Activated CD8-positive, alpha-beta memory T cell treated with anti-CD3 and anti-CD28 coated beads for 36 hours (primary cell): ENCODE measurements at regions not wholly inside any gene's neighbourhood (a gene's known extent, or its start where the extent isn't known, plus 50 kb on each side); places are given as distances from the start of the nearest gene placed in this dataset.
"Not testable (repeated sequence)": the region's sequence is repeated elsewhere in the genome, so short reads cannot be mapped to it uniquely, and the experiment has no call there.

Experiments used
- CTCF ChIA-PET: fragments of 350-600 bp; sonication (Branson Sonifier 250); formaldehyde crosslinking; loops from one replicate; lab custom pipeline; 2021; ENCODE audit warnings: antibody characterized with exemption; lab: Charles Lee
- POLR2A ChIA-PET: fragments of 350-600 bp; sonication (Branson Sonifier 250); formaldehyde crosslinking; loops from one replicate; lab custom pipeline; 2021; ENCODE audit warnings: antibody characterized with exemption; lab: Charles Lee

GRCh38 chrX:65971151-65971550, 68.7 kb downstream of the VSIG4 start:
- CTCF ChIA-PET, result no interaction called here
- POLR2A ChIA-PET, result no interaction called here

- CTCF ChIA-PET, POLR2A ChIA-PET: not testable (repeated sequence)
These were observed 72.7 kb downstream of the VSIG4 start for GRCh38 chrX:65967159-65967558.

DNA sequence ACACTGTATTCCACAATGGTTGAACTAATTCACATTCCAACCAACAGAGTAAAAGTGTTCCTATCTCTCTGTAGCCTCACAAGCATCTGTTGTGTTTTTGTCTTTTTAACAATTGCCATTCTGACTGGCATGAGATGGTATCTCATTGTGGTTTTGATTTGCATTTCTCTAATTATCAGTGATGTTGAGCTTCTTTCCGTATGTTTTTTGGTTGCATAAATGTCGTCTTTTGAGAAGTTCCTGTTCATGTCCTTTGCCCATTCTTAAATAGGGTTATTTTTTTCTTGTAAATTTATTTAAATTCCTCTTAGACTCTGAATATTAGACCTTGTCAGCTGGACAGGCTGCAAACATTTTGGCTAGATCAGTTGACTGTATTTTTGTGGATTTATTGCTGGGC, 78.2 kb downstream of the VSIG4 start:
- ChIA-PET CTCF (no interaction called here), POLR2A (no interaction called here)

- ChIA-PET CTCF (no interaction called here), POLR2A (no interaction called here)
These were observed 91.8 kb downstream of the VSIG4 start for GRCh38 chrX:65948103-65948502.

DNA sequence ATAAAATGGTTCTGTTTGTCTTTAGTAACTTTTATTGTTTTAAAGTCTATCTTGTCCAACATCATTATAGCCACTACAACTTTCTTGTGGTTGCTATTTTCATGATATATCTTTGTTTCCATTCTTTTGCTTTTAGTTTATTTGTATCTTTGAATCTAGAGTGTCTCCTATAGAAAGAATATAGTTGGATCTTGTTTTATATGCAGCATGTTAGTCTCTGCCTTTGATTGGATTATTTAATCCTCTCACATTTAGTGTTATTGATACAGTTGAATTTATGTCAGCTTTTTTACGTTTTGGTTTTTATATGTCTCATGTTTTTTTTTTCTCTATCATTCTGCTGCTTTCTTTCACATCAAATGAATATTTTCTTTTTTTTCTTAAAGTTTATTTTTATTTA, 98.1 kb downstream of the VSIG4 start:
- ChIA-PET POLR2A (no interaction called here), CTCF (no interaction called here)

DNA sequence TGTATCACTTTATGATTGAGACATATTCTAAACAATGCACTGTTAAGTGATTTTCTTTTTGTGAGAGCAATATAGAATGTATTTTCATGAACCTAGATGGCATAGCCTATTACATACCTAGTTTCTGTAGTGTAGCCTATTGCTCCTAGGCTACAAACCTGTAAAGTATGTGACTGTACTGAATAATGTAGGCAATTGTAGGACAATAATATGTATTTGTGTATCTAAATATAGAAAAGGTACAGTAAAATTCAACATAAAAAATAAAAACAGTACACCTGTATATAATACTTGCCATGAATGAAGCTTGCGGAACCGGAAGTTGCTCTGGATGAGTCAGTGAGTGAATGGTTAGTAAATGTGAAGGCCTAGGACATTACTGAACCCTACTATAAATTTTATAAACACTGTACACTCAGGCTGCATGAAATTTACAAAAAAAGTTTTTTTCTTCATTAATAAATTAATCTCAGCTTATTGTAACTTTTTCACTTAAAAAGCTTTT, 106.7 kb downstream of the VSIG4 start:
- POLR2A ChIA-PET, result no interaction called here
- CTCF ChIA-PET, result no interaction called here

- ChIA-PET CTCF (no interaction called here), POLR2A (no interaction called here)
These were observed 107.5 kb downstream of the VSIG4 start for GRCh38 chrX:65932173-65933084.

- CTCF ChIA-PET, result no interaction called here
These were observed 111.4 kb downstream of the VSIG4 start for GRCh38 chrX:65928522-65928921.

DNA sequence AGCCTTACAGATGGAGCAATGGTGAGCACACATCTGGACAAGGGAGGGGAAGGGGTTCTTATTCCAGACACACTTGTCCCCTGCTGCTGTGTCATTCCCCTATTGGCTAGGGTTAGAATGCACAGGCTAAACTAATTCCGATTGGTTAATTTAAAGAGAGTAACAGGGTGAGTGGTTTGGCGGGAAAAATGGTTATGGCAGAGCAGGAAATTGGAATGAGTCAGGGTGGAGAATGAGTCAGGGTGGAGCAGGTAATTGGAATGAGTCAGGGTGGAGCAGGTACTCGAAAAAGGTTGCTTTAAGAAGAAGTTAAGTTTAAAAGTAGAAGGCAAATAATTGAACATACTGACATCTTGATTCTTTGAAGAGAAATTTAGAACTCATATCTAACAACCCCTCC, 112.5 kb downstream of the VSIG4 start:
- CTCF ChIA-PET, POLR2A ChIA-PET: not testable (repeated sequence)

More at GRCh38 chrX:65928522-65928921, 111.4 kb downstream of the VSIG4 start:
- POLR2A ChIA-PET, result no interaction called here

GRCh38 chrX:65926095-65927019, 113.5 kb downstream of the VSIG4 start:
- ChIA-PET CTCF (no interaction called here), POLR2A (no interaction called here)

GRCh38 chrX:65925592-65925991, 114.3 kb downstream of the VSIG4 start:
- POLR2A ChIA-PET, result no interaction called here
- CTCF ChIA-PET, result no interaction called here

- ChIA-PET CTCF (no interaction called here), POLR2A (no interaction called here)
These were observed 114.9 kb downstream of the VSIG4 start for GRCh38 chrX:65925005-65925404.

GRCh38 chrX:65921363-65921762, 118.5 kb downstream of the VSIG4 start:
- CTCF ChIA-PET, result no interaction called here
- POLR2A ChIA-PET, result no interaction called here

GRCh38 chrX:65920620-65921019, 119.3 kb downstream of the VSIG4 start:
- CTCF ChIA-PET, result no interaction called here
- POLR2A ChIA-PET, result no interaction called here

GRCh38 chrX:65910899-65911298, 129.0 kb downstream of the VSIG4 start:
- POLR2A ChIA-PET, result no interaction called here
- CTCF ChIA-PET, result no interaction called here

GRCh38 chrX:65903750-65904149, 136.1 kb downstream of the VSIG4 start:
- ChIA-PET POLR2A (no interaction called here), CTCF (no interaction called here)

DNA sequence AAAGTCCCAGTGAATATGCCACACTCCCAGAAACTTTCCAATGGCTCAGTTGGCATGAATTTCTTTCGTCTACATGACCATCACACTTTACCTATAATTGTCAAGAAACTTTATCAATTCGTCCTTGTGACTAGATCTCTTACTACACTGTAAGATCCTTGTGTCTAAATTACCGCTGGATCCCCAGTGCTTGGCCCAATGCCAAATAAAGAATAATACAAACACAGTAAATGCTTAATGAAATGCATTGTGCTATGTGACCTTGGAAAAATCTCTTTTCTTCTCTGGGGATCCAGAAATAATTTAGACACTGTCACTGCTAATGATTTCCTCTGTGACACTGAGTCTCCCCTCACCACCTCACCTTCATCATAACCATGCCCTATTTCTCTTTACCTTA, 137.9 kb downstream of the VSIG4 start:
- ChIA-PET CTCF (no interaction called here), POLR2A (no interaction called here)

GRCh38 chrX:65900850-65901844, 138.7 kb downstream of the VSIG4 start:
- CTCF ChIA-PET, result no interaction called here
- POLR2A ChIA-PET, result no interaction called here

DNA sequence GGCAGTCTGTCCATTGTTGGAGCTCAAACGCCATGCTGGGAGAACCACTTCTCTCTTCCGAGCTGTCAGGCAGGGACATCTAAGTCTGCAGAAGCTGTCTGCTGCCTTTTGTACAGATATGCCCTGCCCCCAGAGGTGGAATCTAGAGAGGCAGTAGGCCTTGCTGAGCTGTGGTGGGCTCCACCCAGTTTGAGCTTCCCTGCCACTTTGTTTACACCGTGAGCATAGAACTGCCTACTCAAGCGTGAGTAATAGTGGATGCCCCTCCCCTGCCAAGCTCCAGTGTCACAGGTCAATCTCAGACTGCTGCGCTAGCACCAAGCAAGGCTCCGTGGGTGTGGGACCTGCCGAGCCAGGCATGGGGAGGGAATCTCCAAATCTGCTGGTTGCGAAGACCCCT, 145.7 kb downstream of the VSIG4 start:
- ChIA-PET CTCF (no interaction called here), POLR2A (no interaction called here)
